Thyroid gland (tissue), 4 donors: ENCODE measurements at regions not wholly inside any gene's neighbourhood (a gene's known extent, or its start where the extent isn't known, plus 50 kb on each side); places are given as distances from the start of the nearest gene placed in this dataset.

Experiments
- POLR2A ChIP-seq, 2 donors: fragments of 450-650 bp; IDR thresholded peaks; one replicate each; pipeline ENCODE4 v1.6.1; 2017; ENCODE audit warnings: antibody characterized with exemption in 2 of 2, mild to moderate bottlenecking in 2 of 2, moderate library complexity in 1 of 2
- TF ChIP-seq, protein P1 (sequence below), 6 experiments: fragments of 200-600 bp in 3 of 6; fragments of 450-650 bp in 3 of 6; sonication (generic) in 3 of 6; IDR thresholded peaks; one replicate each; pipeline ENCODE4 v1.5.1; 2016 to 2019; ENCODE audit warnings: antibody characterized with exemption in 6 of 6, mild to moderate bottlenecking in 2 of 6, inconsistent platforms in 1 of 6, moderate library complexity in 1 of 6

DNA sequence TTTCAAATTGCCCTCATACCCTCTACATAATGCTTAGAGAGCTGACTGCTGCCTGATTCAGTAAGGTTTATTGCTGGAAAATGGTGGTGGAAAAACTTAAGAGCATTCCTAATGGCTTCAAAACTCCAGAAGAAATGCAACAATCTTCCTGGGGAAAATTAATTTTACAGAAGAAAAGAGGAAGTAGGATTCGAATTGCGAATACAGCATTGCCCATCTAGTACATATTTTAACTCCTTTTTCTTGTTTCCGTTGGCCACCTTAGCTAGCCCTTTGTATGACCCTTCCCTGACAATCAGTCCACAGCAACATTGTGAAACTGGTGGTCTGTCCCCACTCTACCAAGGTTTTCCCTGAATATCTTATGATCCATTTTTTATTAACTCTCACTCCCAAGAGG lies 224.7 kb downstream of the MTX2 start:
- TF ChIP-seq, protein P1, sequence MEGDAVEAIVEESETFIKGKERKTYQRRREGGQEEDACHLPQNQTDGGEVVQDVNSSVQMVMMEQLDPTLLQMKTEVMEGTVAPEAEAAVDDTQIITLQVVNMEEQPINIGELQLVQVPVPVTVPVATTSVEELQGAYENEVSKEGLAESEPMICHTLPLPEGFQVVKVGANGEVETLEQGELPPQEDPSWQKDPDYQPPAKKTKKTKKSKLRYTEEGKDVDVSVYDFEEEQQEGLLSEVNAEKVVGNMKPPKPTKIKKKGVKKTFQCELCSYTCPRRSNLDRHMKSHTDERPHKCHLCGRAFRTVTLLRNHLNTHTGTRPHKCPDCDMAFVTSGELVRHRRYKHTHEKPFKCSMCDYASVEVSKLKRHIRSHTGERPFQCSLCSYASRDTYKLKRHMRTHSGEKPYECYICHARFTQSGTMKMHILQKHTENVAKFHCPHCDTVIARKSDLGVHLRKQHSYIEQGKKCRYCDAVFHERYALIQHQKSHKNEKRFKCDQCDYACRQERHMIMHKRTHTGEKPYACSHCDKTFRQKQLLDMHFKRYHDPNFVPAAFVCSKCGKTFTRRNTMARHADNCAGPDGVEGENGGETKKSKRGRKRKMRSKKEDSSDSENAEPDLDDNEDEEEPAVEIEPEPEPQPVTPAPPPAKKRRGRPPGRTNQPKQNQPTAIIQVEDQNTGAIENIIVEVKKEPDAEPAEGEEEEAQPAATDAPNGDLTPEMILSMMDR (IDR thresholded peaks at IDR 0.05), result no peak
- TF ChIP-seq POLR2A (IDR thresholded peaks at IDR 0.05), result no peak
